HEK293 (cell line): ENCODE measurements at regions not wholly inside any gene's neighbourhood (a gene's known extent, or its start where the extent isn't known, plus 50 kb on each side); places are given as distances from the start of the nearest gene placed in this dataset.

Experiments
- BCL11B ChIP-seq: fragments of 450-650 bp; formaldehyde crosslinking; IDR thresholded peaks from 2 replicates; pipeline ENCODE4 v1.5.1; 2016; ENCODE audit warnings: low read depth, missing biosample characterization, missing genetic modification characterization
- HOXA7 ChIP-seq: sonication (generic); formaldehyde crosslinking; IDR thresholded peaks from 2 replicates; pipeline ENCODE4 v1.8.1; 2022; ENCODE audit warnings: missing genetic modification reagents, borderline replicate concordance
- KLF10 ChIP-seq: fragments of 450-650 bp; IDR thresholded peaks from 2 replicates; pipeline ENCODE4 v1.5.1; 2018; ENCODE audit warnings: missing biosample characterization, mild to moderate bottlenecking, missing genetic modification characterization
- SP7 ChIP-seq: fragments of 450-650 bp; formaldehyde crosslinking; IDR thresholded peaks from 2 replicates; pipeline ENCODE4 v1.5.1; 2016; ENCODE audit warnings: missing biosample characterization, missing genetic modification characterization
- ZBTB20 ChIP-seq: fragments of 450-650 bp; formaldehyde crosslinking; IDR thresholded peaks from 2 replicates; pipeline ENCODE4 v1.5.1; 2016; ENCODE audit warnings: missing biosample characterization, missing genetic modification characterization
- ZBTB7A ChIP-seq: fragments of 450-650 bp; formaldehyde crosslinking; IDR thresholded peaks from 2 replicates; pipeline ENCODE4 v1.5.1; 2016; ENCODE audit warnings: low read depth, missing biosample characterization, missing genetic modification characterization
- ZBTB8A ChIP-seq: fragments of 450-650 bp; formaldehyde crosslinking; IDR thresholded peaks from 2 replicates; pipeline ENCODE4 v1.5.1; 2016; ENCODE audit warnings: missing biosample characterization, missing genetic modification characterization
- ZEB2 ChIP-seq: fragments of 450-650 bp; formaldehyde crosslinking; IDR thresholded peaks from 2 replicates; pipeline ENCODE4 v1.5.1; 2016; ENCODE audit warnings: missing biosample characterization, missing genetic modification characterization
- ZIC2 ChIP-seq: fragments of 450-650 bp; formaldehyde crosslinking; IDR thresholded peaks from 2 replicates; pipeline ENCODE4 v1.5.1; 2016; ENCODE audit warnings: missing biosample characterization, missing genetic modification characterization
- ZNF175 ChIP-seq: fragments of 450-650 bp; formaldehyde crosslinking; IDR thresholded peaks from 2 replicates; pipeline ENCODE4 v1.5.1; 2016; ENCODE audit warnings: missing biosample characterization, missing genetic modification characterization
- ZNF184 ChIP-seq: fragments of 450-650 bp; IDR thresholded peaks from 2 replicates; pipeline ENCODE4 v1.5.1; 2018; ENCODE audit warnings: missing biosample characterization, mild to moderate bottlenecking, missing genetic modification characterization
- ZNF19 ChIP-seq: fragments of 450-650 bp; formaldehyde crosslinking; IDR thresholded peaks from 2 replicates; pipeline ENCODE4; 2016; ENCODE audit warnings: missing biosample characterization, missing genetic modification characterization, low read depth
- ZNF2 ChIP-seq: fragments of 450-650 bp; formaldehyde crosslinking; IDR thresholded peaks from 2 replicates; pipeline ENCODE4 v1.5.1; 2016; ENCODE audit warnings: missing biosample characterization, missing genetic modification characterization
- ZNF239 ChIP-seq: fragments of 450-650 bp; formaldehyde crosslinking; IDR thresholded peaks from 2 replicates; pipeline ENCODE4 v1.5.1; 2016; ENCODE audit warnings: missing biosample characterization, missing genetic modification characterization
- ZNF24 ChIP-seq: fragments of 450-650 bp; formaldehyde crosslinking; IDR thresholded peaks from 2 replicates; pipeline ENCODE4 v1.5.1; 2016; ENCODE audit warnings: missing biosample characterization, missing genetic modification characterization
- ZNF324 ChIP-seq: fragments of 450-650 bp; formaldehyde crosslinking; IDR thresholded peaks from 2 replicates; pipeline ENCODE4 v1.5.1; 2016; ENCODE audit warnings: missing biosample characterization, missing genetic modification characterization
- ZNF335 ChIP-seq: fragments of 450-650 bp; formaldehyde crosslinking; conservative IDR thresholded peaks from 2 replicates; pipeline ENCODE4 v1.5.1; 2016; ENCODE audit warnings: missing biosample characterization, missing genetic modification characterization
- ZNF354C ChIP-seq: fragments of 450-650 bp; formaldehyde crosslinking; IDR thresholded peaks from 2 replicates; pipeline ENCODE4 v1.5.1; 2016; ENCODE audit warnings: missing biosample characterization, missing genetic modification characterization, low read depth, borderline replicate concordance
- ZNF366 ChIP-seq: fragments of 450-650 bp; formaldehyde crosslinking; conservative IDR thresholded peaks from 2 replicates; pipeline ENCODE4 v1.5.1; 2016; ENCODE audit warnings: missing biosample characterization, missing genetic modification characterization
- ZNF37A ChIP-seq: fragments of 450-650 bp; IDR thresholded peaks from 2 replicates; pipeline ENCODE4 v1.5.1; 2018; ENCODE audit warnings: missing biosample characterization, missing genetic modification characterization
- ZNF391 ChIP-seq: fragments of 450-650 bp; formaldehyde crosslinking; IDR thresholded peaks from 2 replicates; pipeline ENCODE4 v1.5.1; 2016; ENCODE audit warnings: low read depth, missing biosample characterization, missing genetic modification characterization, borderline replicate concordance
- ZNF394 ChIP-seq: fragments of 450-650 bp; formaldehyde crosslinking; IDR thresholded peaks from 2 replicates; pipeline ENCODE4 v1.5.1; 2016; ENCODE audit warnings: missing biosample characterization, missing genetic modification characterization, mild to moderate bottlenecking, moderate library complexity, borderline replicate concordance
- ZNF501 ChIP-seq: fragments of 450-650 bp; formaldehyde crosslinking; IDR thresholded peaks from 2 replicates; pipeline ENCODE4 v1.5.1; 2016; ENCODE audit warnings: missing biosample characterization, missing genetic modification characterization
- ZNF558 ChIP-seq: fragments of 450-650 bp; formaldehyde crosslinking; IDR thresholded peaks from 2 replicates; pipeline ENCODE4 v1.5.1; 2016; ENCODE audit warnings: missing biosample characterization, missing genetic modification characterization
- ZNF624 ChIP-seq: fragments of 450-650 bp; formaldehyde crosslinking; IDR thresholded peaks from 2 replicates; pipeline ENCODE4 v1.5.1; 2017; ENCODE audit warnings: missing biosample characterization, missing genetic modification characterization
- ZNF664 ChIP-seq: fragments of 450-650 bp; formaldehyde crosslinking; IDR thresholded peaks from 2 replicates; pipeline ENCODE4 v1.5.1; 2016; ENCODE audit warnings: missing biosample characterization, missing genetic modification characterization
- ZNF830 ChIP-seq: fragments of 450-650 bp; IDR thresholded peaks from 2 replicates; pipeline ENCODE4 v1.5.0; 2018; ENCODE audit warnings: missing biosample characterization, missing genetic modification characterization, low read depth, mild to moderate bottlenecking, moderate library complexity
- ZNF843 ChIP-seq: fragments of 450-650 bp; formaldehyde crosslinking; IDR thresholded peaks from 2 replicates; pipeline ENCODE4 v1.5.1; 2016; ENCODE audit warnings: missing biosample characterization, missing genetic modification characterization
- TF ChIP-seq, protein P1 (sequence below): fragments of 450-650 bp; formaldehyde crosslinking; IDR thresholded peaks from 2 replicates; pipeline ENCODE4 v1.5.1; 2016; ENCODE audit warnings: missing biosample characterization, missing genetic modification characterization
- TF ChIP-seq, protein P2 (sequence below): IDR thresholded peaks from 2 replicates; pipeline ENCODE4 v1.6.1; 2011; ENCODE audit warnings: mild to moderate bottlenecking, low read depth, low read length, borderline replicate concordance
- TF ChIP-seq, protein P3 (sequence below): sonication (generic); formaldehyde crosslinking; IDR thresholded peaks from 2 replicates; pipeline ENCODE4 v1.8.1; 2022; ENCODE audit warnings: mild to moderate bottlenecking, moderate library complexity, missing genetic modification reagents
- TF ChIP-seq, protein P4 (sequence below): fragments of 450-650 bp; formaldehyde crosslinking; IDR thresholded peaks from 2 replicates; pipeline ENCODE4 v1.5.1; 2016; ENCODE audit warnings: missing biosample characterization, missing genetic modification characterization
- TF ChIP-seq, protein P5 (sequence below): fragments of 450-650 bp; formaldehyde crosslinking; IDR thresholded peaks from 2 replicates; pipeline ENCODE4 v1.5.1; 2016; ENCODE audit warnings: missing biosample characterization, missing genetic modification characterization
- TF ChIP-seq, protein P6 (sequence below): fragments of 450-650 bp; formaldehyde crosslinking; IDR thresholded peaks from 2 replicates; pipeline ENCODE4 v1.5.1; 2016; ENCODE audit warnings: missing biosample characterization, missing genetic modification characterization

DNA sequence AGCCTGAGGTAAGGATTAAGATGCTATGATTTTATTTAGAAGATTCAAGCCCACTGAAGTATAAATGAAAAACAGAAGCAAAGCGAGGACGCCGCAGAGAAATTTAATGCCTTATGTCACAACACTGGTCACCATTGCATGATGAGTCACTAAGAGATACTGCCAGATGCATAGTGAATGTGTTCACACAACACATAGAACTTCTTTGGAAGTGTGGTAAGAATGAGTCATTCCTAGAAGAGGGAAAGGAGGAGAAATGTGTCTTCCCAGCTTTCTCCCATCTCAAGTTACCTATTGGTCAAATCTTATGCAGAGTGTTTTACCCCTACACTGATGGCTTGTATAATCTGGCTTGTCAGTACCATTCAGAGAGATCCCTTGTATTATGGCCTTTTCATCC is 465.3 kb upstream of the ARRDC3 start (continued):
- TF ChIP-seq ZNF830 (tag by site-specific recombination) (no peak), ZNF19 (tag by site-specific recombination) (no peak), ZBTB7A (tag by site-specific recombination) (no peak), HOXA7 (CRISPR knock-in tag) (no peak), ZNF354C (tag by site-specific recombination) (no peak), ZNF558 (tag by site-specific recombination) (0 out of 2 replicates have a peak, but pooled peaks have one; percentile 28), ZNF24 (tag by site-specific recombination) (peak; percentile 75), ZNF324 (tag by site-specific recombination) (0 out of 2 replicates have a peak, but pooled peaks have one; percentile 39), BCL11B (tag by site-specific recombination) (peak; percentile 38; the same call in 1 of the 2 replicates), ZNF335 (tag by site-specific recombination) (no peak; the same call in 1 of the 2 replicates), ZNF391 (tag by site-specific recombination) (no peak; the same call in 1 of the 2 replicates), ZNF184 (tag by site-specific recombination) (peak; percentile 85; the same call in 1 of the 2 replicates), KLF10 (tag by site-specific recombination) (no peak), ZBTB20 (tag by site-specific recombination) (0 out of 2 replicates have a peak, but pooled peaks have one; percentile 41), SP7 (peak; percentile 81), ZNF2 (tag by site-specific recombination) (no peak), ZNF624 (no peak), ZNF394 (tag by site-specific recombination) (peak; percentile 52; the same call in 1 of the 2 replicates), ZNF664 (tag by site-specific recombination) (no peak), ZNF366 (tag by site-specific recombination) (peak; percentile 77), ZNF501 (tag by site-specific recombination) (no peak), ZBTB8A (tag by site-specific recombination) (no peak), ZIC2 (tag by site-specific recombination) (no peak), ZNF37A (tag by site-specific recombination) (0 out of 2 replicates have a peak, but pooled peaks have one; percentile 28), ZNF239 (tag by site-specific recombination) (0 out of 2 replicates have a peak, but pooled peaks have one; percentile 10), ZNF175 (tag by site-specific recombination) (no peak), ZEB2 (peak; percentile 43; the same call in 1 of the 2 replicates), ZNF843 (tag by site-specific recombination) (peak; percentile 30; the same call in 1 of the 2 replicates)
- TF ChIP-seq, protein P1, sequence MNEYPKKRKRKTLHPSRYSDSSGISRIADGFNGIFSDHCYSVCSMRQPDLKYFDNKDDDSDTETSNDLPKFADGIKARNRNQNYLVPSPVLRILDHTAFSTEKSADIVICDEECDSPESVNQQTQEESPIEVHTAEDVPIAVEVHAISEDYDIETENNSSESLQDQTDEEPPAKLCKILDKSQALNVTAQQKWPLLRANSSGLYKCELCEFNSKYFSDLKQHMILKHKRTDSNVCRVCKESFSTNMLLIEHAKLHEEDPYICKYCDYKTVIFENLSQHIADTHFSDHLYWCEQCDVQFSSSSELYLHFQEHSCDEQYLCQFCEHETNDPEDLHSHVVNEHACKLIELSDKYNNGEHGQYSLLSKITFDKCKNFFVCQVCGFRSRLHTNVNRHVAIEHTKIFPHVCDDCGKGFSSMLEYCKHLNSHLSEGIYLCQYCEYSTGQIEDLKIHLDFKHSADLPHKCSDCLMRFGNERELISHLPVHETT, result peak; percentile 71; the same call in 1 of the 2 replicates
- TF ChIP-seq, protein P2, sequence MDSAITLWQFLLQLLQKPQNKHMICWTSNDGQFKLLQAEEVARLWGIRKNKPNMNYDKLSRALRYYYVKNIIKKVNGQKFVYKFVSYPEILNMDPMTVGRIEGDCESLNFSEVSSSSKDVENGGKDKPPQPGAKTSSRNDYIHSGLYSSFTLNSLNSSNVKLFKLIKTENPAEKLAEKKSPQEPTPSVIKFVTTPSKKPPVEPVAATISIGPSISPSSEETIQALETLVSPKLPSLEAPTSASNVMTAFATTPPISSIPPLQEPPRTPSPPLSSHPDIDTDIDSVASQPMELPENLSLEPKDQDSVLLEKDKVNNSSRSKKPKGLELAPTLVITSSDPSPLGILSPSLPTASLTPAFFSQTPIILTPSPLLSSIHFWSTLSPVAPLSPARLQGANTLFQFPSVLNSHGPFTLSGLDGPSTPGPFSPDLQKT, result no peak
- TF ChIP-seq, protein P3, sequence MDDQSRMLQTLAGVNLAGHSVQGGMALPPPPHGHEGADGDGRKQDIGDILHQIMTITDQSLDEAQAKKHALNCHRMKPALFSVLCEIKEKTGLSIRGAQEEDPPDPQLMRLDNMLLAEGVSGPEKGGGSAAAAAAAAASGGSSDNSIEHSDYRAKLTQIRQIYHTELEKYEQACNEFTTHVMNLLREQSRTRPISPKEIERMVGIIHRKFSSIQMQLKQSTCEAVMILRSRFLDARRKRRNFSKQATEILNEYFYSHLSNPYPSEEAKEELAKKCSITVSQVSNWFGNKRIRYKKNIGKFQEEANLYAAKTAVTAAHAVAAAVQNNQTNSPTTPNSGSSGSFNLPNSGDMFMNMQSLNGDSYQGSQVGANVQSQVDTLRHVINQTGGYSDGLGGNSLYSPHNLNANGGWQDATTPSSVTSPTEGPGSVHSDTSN (CRISPR knock-in tag), result no peak
- TF ChIP-seq, protein P4, sequence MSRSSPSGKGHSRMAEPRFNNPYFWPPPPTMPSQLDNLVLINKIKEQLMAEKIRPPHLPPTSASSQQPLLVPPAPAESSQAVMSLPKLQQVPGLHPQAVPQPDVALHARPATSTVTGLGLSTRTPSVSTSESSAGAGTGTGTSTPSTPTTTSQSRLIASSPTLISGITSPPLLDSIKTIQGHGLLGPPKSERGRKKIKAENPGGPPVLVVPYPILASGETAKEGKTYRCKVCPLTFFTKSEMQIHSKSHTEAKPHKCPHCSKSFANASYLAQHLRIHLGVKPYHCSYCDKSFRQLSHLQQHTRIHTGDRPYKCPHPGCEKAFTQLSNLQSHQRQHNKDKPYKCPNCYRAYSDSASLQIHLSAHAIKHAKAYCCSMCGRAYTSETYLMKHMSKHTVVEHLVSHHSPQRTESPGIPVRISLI (tag by site-specific recombination), result 0 out of 2 replicates have a peak, but pooled peaks have one; percentile 14
- TF ChIP-seq, protein P5, sequence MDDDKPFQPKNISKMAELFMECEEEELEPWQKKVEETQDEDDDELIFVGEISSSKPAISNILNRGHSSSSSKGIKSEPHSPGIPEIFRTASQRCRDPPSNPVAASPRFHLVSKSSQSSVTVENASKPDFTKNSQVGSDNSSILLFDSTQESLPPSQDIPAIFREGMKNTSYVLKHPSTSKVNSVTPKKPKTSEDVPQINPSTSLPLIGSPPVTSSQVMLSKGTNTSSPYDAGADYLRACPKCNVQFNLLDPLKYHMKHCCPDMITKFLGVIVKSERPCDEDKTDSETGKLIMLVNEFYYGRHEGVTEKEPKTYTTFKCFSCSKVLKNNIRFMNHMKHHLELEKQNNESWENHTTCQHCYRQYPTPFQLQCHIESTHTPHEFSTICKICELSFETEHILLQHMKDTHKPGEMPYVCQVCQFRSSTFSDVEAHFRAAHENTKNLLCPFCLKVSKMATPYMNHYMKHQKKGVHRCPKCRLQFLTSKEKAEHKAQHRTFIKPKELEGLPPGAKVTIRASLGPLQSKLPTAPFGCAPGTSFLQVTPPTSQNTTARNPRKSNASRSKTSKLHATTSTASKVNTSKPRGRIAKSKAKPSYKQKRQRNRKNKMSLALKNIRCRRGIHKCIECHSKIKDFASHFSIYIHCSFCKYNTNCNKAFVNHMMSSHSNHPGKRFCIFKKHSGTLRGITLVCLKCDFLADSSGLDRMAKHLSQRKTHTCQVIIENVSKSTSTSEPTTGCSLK (tag by site-specific recombination), result no peak
- TF ChIP-seq, protein P6, sequence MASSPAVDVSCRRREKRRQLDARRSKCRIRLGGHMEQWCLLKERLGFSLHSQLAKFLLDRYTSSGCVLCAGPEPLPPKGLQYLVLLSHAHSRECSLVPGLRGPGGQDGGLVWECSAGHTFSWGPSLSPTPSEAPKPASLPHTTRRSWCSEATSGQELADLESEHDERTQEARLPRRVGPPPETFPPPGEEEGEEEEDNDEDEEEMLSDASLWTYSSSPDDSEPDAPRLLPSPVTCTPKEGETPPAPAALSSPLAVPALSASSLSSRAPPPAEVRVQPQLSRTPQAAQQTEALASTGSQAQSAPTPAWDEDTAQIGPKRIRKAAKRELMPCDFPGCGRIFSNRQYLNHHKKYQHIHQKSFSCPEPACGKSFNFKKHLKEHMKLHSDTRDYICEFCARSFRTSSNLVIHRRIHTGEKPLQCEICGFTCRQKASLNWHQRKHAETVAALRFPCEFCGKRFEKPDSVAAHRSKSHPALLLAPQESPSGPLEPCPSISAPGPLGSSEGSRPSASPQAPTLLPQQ, result peak; percentile 66; the same call in 1 of the 2 replicates
